ENCODE measurements at regions not wholly inside any gene's neighbourhood (a gene's known extent, or its start where the extent isn't known, plus 50 kb on each side); places are given as distances from the start of the nearest gene placed in this dataset.
A peak's percentile ranks its signal among the peaks of the same experiment; 100 is the strongest.

- Histone ChIP-seq H3K4me3 (ENCODE audit: low read depth, low read length) (no peak overlapping the region), H3K36me3 (ENCODE audit: control insufficient read depth, insufficient read depth, low read length) (no peaks in the 10 kb centered on the region), H3K27ac (ENCODE audit: low read depth, low read length) (no peak overlapping the region), H3K9me3 (ENCODE audit: control insufficient read depth, insufficient read depth, low read length) (no peaks in the 10 kb centered on the region), H3K4me1 (ENCODE audit: control insufficient read depth, insufficient read depth, low read length) (no peaks in the 10 kb centered on the region), H3K27me3 (ENCODE audit: control insufficient read depth, insufficient read depth, low read length) (no peaks in the 10 kb centered on the region)
- no CpG with 5 or more reads among the region's 1 CpG for WGBS (ENCODE audit: insufficient coverage)
- DNase-seq (ENCODE audit: low read depth in 4 of 6, low spot score in 6 of 6): no peak
Measured at GRCh38 chr12:77777274-77777673, 53.4 kb upstream of the NAV3 start.

- H3K36me3 ChIP-seq (ENCODE audit: control insufficient read depth, insufficient read depth, low read length): no peaks in the 10 kb centered on the region
- no peaks in the 10 kb centered on the region for H3K9me3 ChIP-seq (ENCODE audit: control insufficient read depth, insufficient read depth, low read length)
- no peak overlapping the region for H3K27ac ChIP-seq (ENCODE audit: low read depth, low read length)
- H3K27me3 ChIP-seq (ENCODE audit: control insufficient read depth, insufficient read depth, low read length): no peaks in the 10 kb centered on the region
- no peak for DNase-seq (ENCODE audit: low read depth in 4 of 6, low spot score in 6 of 6)
- 96% methylated on average over 3 of the region's 5 CpGs for WGBS (ENCODE audit: insufficient coverage)
- H3K4me1 ChIP-seq (ENCODE audit: control insufficient read depth, insufficient read depth, low read length): no peaks in the 10 kb centered on the region
- no peak overlapping the region for H3K4me3 ChIP-seq (ENCODE audit: low read depth, low read length)
Measured at GRCh38 chr12:77774761-77775160, 55.9 kb upstream of the NAV3 start.

GRCh38 chr12:77772676-77773298 is 57.9 kb upstream of the NAV3 start:
- no peak overlapping the region for H3K4me3 ChIP-seq (ENCODE audit: low read depth, low read length)
- no peaks in the 10 kb centered on the region for H3K27me3 ChIP-seq (ENCODE audit: control insufficient read depth, insufficient read depth, low read length)
- H3K27ac ChIP-seq (ENCODE audit: low read depth, low read length): no peak overlapping the region
- DNase-seq (ENCODE audit: low read depth in 4 of 6, low spot score in 6 of 6): peak in 2 of 6 donors; percentile 21 to 63
- H3K9me3 ChIP-seq (ENCODE audit: control insufficient read depth, insufficient read depth, low read length): peaks cover 5% of the 10 kb centered on the region
- no peaks in the 10 kb centered on the region for H3K4me1 ChIP-seq (ENCODE audit: control insufficient read depth, insufficient read depth, low read length)
- no peaks in the 10 kb centered on the region for H3K36me3 ChIP-seq (ENCODE audit: control insufficient read depth, insufficient read depth, low read length)
- WGBS (ENCODE audit: insufficient coverage): 80% methylated on average over 1 of the region's 6 CpGs

- no peaks in the 10 kb centered on the region for H3K4me1 ChIP-seq (ENCODE audit: control insufficient read depth, insufficient read depth, low read length)
- H3K36me3 ChIP-seq (ENCODE audit: control insufficient read depth, insufficient read depth, low read length): no peaks in the 10 kb centered on the region
- DNase-seq (ENCODE audit: low read depth in 4 of 6, low spot score in 6 of 6): no peak
- no peak overlapping the region for H3K4me3 ChIP-seq (ENCODE audit: low read depth, low read length)
- peaks cover 11% of the 10 kb centered on the region for H3K9me3 ChIP-seq (ENCODE audit: control insufficient read depth, insufficient read depth, low read length)
- 85% methylated on average over 1 of the region's 1 CpG for WGBS (ENCODE audit: insufficient coverage)
- no peaks in the 10 kb centered on the region for H3K27me3 ChIP-seq (ENCODE audit: control insufficient read depth, insufficient read depth, low read length)
- no peak overlapping the region for H3K27ac ChIP-seq (ENCODE audit: low read depth, low read length)
Measured at GRCh38 chr12:77768558-77768957, 62.1 kb upstream of the NAV3 start.

GRCh38 chr12:77767756-77768343 is 62.8 kb upstream of the NAV3 start:
- Histone ChIP-seq H3K4me3 (ENCODE audit: low read depth, low read length) (no peak overlapping the region), H3K36me3 (ENCODE audit: control insufficient read depth, insufficient read depth, low read length) (no peaks in the 10 kb centered on the region), H3K4me1 (ENCODE audit: control insufficient read depth, insufficient read depth, low read length) (no peaks in the 10 kb centered on the region), H3K27me3 (ENCODE audit: control insufficient read depth, insufficient read depth, low read length) (no peaks in the 10 kb centered on the region), H3K9me3 (ENCODE audit: control insufficient read depth, insufficient read depth, low read length) (peaks cover 11% of the 10 kb centered on the region), H3K27ac (ENCODE audit: low read depth, low read length) (no peak overlapping the region)
- 100% methylated on average over 1 of the region's 1 CpG for WGBS (ENCODE audit: insufficient coverage)
- DNase-seq (ENCODE audit: low read depth in 4 of 6, low spot score in 6 of 6): no peak

- no peak overlapping the region for H3K4me3 ChIP-seq (ENCODE audit: low read depth, low read length)
- DNase-seq (ENCODE audit: low read depth in 4 of 6, low spot score in 6 of 6): no peak
- no peaks in the 10 kb centered on the region for H3K4me1 ChIP-seq (ENCODE audit: control insufficient read depth, insufficient read depth, low read length)
- H3K9me3 ChIP-seq (ENCODE audit: control insufficient read depth, insufficient read depth, low read length): peaks cover 11% of the 10 kb centered on the region
- no peaks in the 10 kb centered on the region for H3K36me3 ChIP-seq (ENCODE audit: control insufficient read depth, insufficient read depth, low read length)
- H3K27me3 ChIP-seq (ENCODE audit: control insufficient read depth, insufficient read depth, low read length): no peaks in the 10 kb centered on the region
- no peak overlapping the region for H3K27ac ChIP-seq (ENCODE audit: low read depth, low read length)
- 81% methylated on average over 4 of the region's 4 CpGs for WGBS (ENCODE audit: insufficient coverage)
Measured at GRCh38 chr12:77767335-77767734, 63.4 kb upstream of the NAV3 start.

GRCh38 chr12:77766224-77766623 is 64.5 kb upstream of the NAV3 start:
- no peaks in the 10 kb centered on the region for H3K4me1 ChIP-seq (ENCODE audit: control insufficient read depth, insufficient read depth, low read length)
- H3K27ac ChIP-seq (ENCODE audit: low read depth, low read length): no peak overlapping the region
- peaks cover 11% of the 10 kb centered on the region for H3K9me3 ChIP-seq (ENCODE audit: control insufficient read depth, insufficient read depth, low read length)
- H3K27me3 ChIP-seq (ENCODE audit: control insufficient read depth, insufficient read depth, low read length): no peaks in the 10 kb centered on the region
- no peaks in the 10 kb centered on the region for H3K36me3 ChIP-seq (ENCODE audit: control insufficient read depth, insufficient read depth, low read length)
- DNase-seq (ENCODE audit: low read depth in 4 of 6, low spot score in 6 of 6): no peak
- H3K4me3 ChIP-seq (ENCODE audit: low read depth, low read length): no peak overlapping the region

GRCh38 chr12:77761286-77761685 is 69.4 kb upstream of the NAV3 start:
- H3K9me3 ChIP-seq (ENCODE audit: control insufficient read depth, insufficient read depth, low read length): no peaks in the 10 kb centered on the region
- H3K4me1 ChIP-seq (ENCODE audit: control insufficient read depth, insufficient read depth, low read length): no peaks in the 10 kb centered on the region
- DNase-seq (ENCODE audit: low read depth in 4 of 6, low spot score in 6 of 6): no peak
- H3K27me3 ChIP-seq (ENCODE audit: control insufficient read depth, insufficient read depth, low read length): no peaks in the 10 kb centered on the region
- no peaks in the 10 kb centered on the region for H3K36me3 ChIP-seq (ENCODE audit: control insufficient read depth, insufficient read depth, low read length)
- WGBS (ENCODE audit: insufficient coverage): no CpG with 5 or more reads among the region's 2 CpGs
- H3K27ac ChIP-seq (ENCODE audit: low read depth, low read length): no peak overlapping the region
- no peak overlapping the region for H3K4me3 ChIP-seq (ENCODE audit: low read depth, low read length)

GRCh38 chr12:77760271-77761025 is 70.2 kb upstream of the NAV3 start:
- DNase-seq (ENCODE audit: low read depth in 4 of 6, low spot score in 6 of 6): no peak
- 67% methylated on average over 2 of the region's 7 CpGs for WGBS (ENCODE audit: insufficient coverage)

GRCh38 chr12:77754086-77754485 is 76.6 kb upstream of the NAV3 start:
- DNase-seq (ENCODE audit: low read depth in 4 of 6, low spot score in 6 of 6): no peak
- no peaks in the 10 kb centered on the region for H3K4me1 ChIP-seq (ENCODE audit: control insufficient read depth, insufficient read depth, low read length)
- no peaks in the 10 kb centered on the region for H3K27me3 ChIP-seq (ENCODE audit: control insufficient read depth, insufficient read depth, low read length)
- H3K9me3 ChIP-seq (ENCODE audit: control insufficient read depth, insufficient read depth, low read length): no peaks in the 10 kb centered on the region
- no peak overlapping the region for H3K4me3 ChIP-seq (ENCODE audit: low read depth, low read length)
- no peak overlapping the region for H3K27ac ChIP-seq (ENCODE audit: low read depth, low read length)
- 100% methylated on average over 1 of the region's 4 CpGs for WGBS (ENCODE audit: insufficient coverage)
- H3K36me3 ChIP-seq (ENCODE audit: control insufficient read depth, insufficient read depth, low read length): no peaks in the 10 kb centered on the region

More at GRCh38 chr12:77760271-77761025, 70.2 kb upstream of the NAV3 start:
- H3K27ac ChIP-seq (ENCODE audit: low read depth, low read length): no peak overlapping the region
- H3K9me3 ChIP-seq (ENCODE audit: control insufficient read depth, insufficient read depth, low read length): no peaks in the 10 kb centered on the region
- no peaks in the 10 kb centered on the region for H3K4me1 ChIP-seq (ENCODE audit: control insufficient read depth, insufficient read depth, low read length)
- H3K4me3 ChIP-seq (ENCODE audit: low read depth, low read length): no peak overlapping the region
- no peaks in the 10 kb centered on the region for H3K27me3 ChIP-seq (ENCODE audit: control insufficient read depth, insufficient read depth, low read length)
- no peaks in the 10 kb centered on the region for H3K36me3 ChIP-seq (ENCODE audit: control insufficient read depth, insufficient read depth, low read length)

Measured in spinal cord (tissue), 9 donors.